Esophagus squamous epithelium (tissue), 4 donors: ENCODE measurements at regions not wholly inside any gene's neighbourhood (a gene's known extent, or its start where the extent isn't known, plus 50 kb on each side); places are given as distances from the start of the nearest gene placed in this dataset.

Experiments
- POLR2A ChIP-seq, 4 donors: fragments of 450-650 bp; IDR thresholded peaks; one replicate each; pipeline ENCODE4 v1.6.1; 2017; ENCODE audit warnings: antibody characterized with exemption in 4 of 4, mild to moderate bottlenecking in 4 of 4, moderate library complexity in 3 of 4
- TF ChIP-seq, protein P1 (sequence below), 6 experiments: fragments of 450-650 bp in 4 of 6; fragments of 200-600 bp in 2 of 6; sonication (generic) in 2 of 6; IDR thresholded peaks; one replicate each; pipeline ENCODE4 v1.5.1; 2016 to 2019; ENCODE audit warnings: antibody characterized with exemption in 6 of 6, mild to moderate bottlenecking in 4 of 6, moderate library complexity in 4 of 6

DNA sequence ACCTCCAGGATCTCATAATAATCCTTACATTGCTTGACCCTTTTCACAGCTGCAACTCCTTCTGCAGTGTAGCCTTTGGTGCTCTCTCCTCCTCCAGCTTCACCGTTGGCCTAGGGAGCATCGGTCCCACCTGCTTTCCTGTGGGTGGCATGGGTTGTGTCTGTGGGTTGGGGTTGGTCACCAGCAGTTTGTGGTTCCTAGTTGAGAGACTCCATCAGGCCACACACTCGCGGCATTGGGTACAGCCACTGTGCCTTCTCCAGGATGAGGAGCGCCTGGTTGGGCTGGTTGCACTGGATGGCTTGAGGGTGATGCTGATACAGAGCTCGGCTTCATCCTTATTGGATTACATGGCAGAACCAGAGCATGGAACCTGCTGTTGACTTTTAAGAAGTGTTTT, 69.4 kb upstream of the SPRED2 start:
- TF ChIP-seq, protein P1, sequence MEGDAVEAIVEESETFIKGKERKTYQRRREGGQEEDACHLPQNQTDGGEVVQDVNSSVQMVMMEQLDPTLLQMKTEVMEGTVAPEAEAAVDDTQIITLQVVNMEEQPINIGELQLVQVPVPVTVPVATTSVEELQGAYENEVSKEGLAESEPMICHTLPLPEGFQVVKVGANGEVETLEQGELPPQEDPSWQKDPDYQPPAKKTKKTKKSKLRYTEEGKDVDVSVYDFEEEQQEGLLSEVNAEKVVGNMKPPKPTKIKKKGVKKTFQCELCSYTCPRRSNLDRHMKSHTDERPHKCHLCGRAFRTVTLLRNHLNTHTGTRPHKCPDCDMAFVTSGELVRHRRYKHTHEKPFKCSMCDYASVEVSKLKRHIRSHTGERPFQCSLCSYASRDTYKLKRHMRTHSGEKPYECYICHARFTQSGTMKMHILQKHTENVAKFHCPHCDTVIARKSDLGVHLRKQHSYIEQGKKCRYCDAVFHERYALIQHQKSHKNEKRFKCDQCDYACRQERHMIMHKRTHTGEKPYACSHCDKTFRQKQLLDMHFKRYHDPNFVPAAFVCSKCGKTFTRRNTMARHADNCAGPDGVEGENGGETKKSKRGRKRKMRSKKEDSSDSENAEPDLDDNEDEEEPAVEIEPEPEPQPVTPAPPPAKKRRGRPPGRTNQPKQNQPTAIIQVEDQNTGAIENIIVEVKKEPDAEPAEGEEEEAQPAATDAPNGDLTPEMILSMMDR (IDR thresholded peaks at IDR 0.05): no peak
- no peak for TF ChIP-seq POLR2A (IDR thresholded peaks at IDR 0.05)
